Neural progenitor cell (in vitro differentiated cells): ENCODE measurements at regions not wholly inside any gene's neighbourhood (a gene's known extent, or its start where the extent isn't known, plus 50 kb on each side); places are given as distances from the start of the nearest gene placed in this dataset.

Experiments used
- DNase-seq: peaks from one replicate; pipeline ENCODE4 v3.0.0-alpha.2; 2016; ENCODE audit warnings: low spot score
- H2AFZ ChIP-seq: fragments of 200-600 bp; sonication (generic); replicated peaks from 2 replicates; pipeline ENCODE4 v1.6.1; 2016; ENCODE audit warnings: antibody characterized with exemption
- H3F3A ChIP-seq: fragments of 200-600 bp; sonication (generic); 2 replicates; pipeline ENCODE4 v1.6.1; 2016; ENCODE audit warnings: antibody characterized with exemption, low read depth
- H3K27ac ChIP-seq: fragments of 200-600 bp; sonication (generic); 2 replicates; pipeline ENCODE4 v1.5.1; 2016; ENCODE audit warnings: mild to moderate bottlenecking
- H3K27me3 ChIP-seq: fragments of 200-600 bp; sonication (generic); 2 replicates; pipeline ENCODE4 v1.6.1; 2016; ENCODE audit warnings: mild to moderate bottlenecking, moderate library complexity
- H3K36me3 ChIP-seq: fragments of 200-600 bp; sonication (generic); 2 replicates; pipeline ENCODE4 v1.5.1; 2016
- H3K4me1 ChIP-seq: fragments of 200-600 bp; sonication (generic); 2 replicates; pipeline ENCODE4 v1.6.1; 2016; ENCODE audit warnings: mixed run types
- H3K4me2 ChIP-seq: fragments of 200-600 bp; sonication (generic); 2 replicates; pipeline ENCODE4 v1.6.1; 2016
- H3K4me3 ChIP-seq: fragments of 200-600 bp; sonication (generic); 2 replicates; pipeline ENCODE4 v1.5.1; 2016
- H3K79me2 ChIP-seq: fragments of 200-600 bp; sonication (generic); 2 replicates; pipeline ENCODE4 v1.6.1; 2016; ENCODE audit warnings: low read depth
- H3K9ac ChIP-seq: fragments of 200-600 bp; sonication (generic); 2 replicates; pipeline ENCODE4 v1.6.1; 2016
- H3K9me3 ChIP-seq: fragments of 200-600 bp; sonication (generic); 2 replicates; pipeline ENCODE4 v1.5.1; 2016; ENCODE audit warnings: low read depth
- H4K20me1 ChIP-seq: fragments of 200-600 bp; sonication (generic); 2 replicates; pipeline ENCODE4 v1.6.1; 2016; ENCODE audit warnings: low read depth
- H3K27ac Mint-ChIP-seq: 3 replicates; pipeline ENCODE4 v1.8.0; 2021; ENCODE audit warnings: mixed read lengths
- H3K27me3 Mint-ChIP-seq: 2 replicates; pipeline ENCODE4 v1.8.0; 2022; ENCODE audit warnings: low read depth, mild to moderate bottlenecking, inconsistent platforms, moderate library complexity, mixed read lengths; ENCODE audit not compliant: insufficient read depth
- H3K36me3 Mint-ChIP-seq: 3 replicates; pipeline ENCODE4 v1.8.0; 2021; ENCODE audit warnings: mixed read lengths
- H3K4me1 Mint-ChIP-seq: 3 replicates; pipeline ENCODE4 v1.8.0; 2021; ENCODE audit warnings: mixed read lengths
- H3K4me3 Mint-ChIP-seq: 3 replicates; pipeline ENCODE4 v1.8.0; 2021; ENCODE audit warnings: mild to moderate bottlenecking, moderate library complexity, mixed read lengths
- H3K9me3 Mint-ChIP-seq: 3 replicates; pipeline ENCODE4 v1.8.0; 2020; ENCODE audit warnings: mixed read lengths
- EZH2 ChIP-seq: fragments of 200-600 bp; sonication (generic); IDR thresholded peaks from 2 replicates; pipeline ENCODE4 v1.6.1; 2017; ENCODE audit warnings: antibody characterized with exemption, mild to moderate bottlenecking, moderate library complexity
- EZH2phosphoT487 ChIP-seq: fragments of 200-600 bp; sonication (generic); IDR thresholded peaks from 2 replicates; pipeline ENCODE4 v1.6.1; 2017; ENCODE audit warnings: antibody characterized with exemption
- TF ChIP-seq, protein P1 (sequence below): fragments of 200-600 bp; sonication (generic); IDR thresholded peaks from 2 replicates; pipeline ENCODE4 v1.5.1; 2017; ENCODE audit warnings: antibody characterized with exemption, mild to moderate bottlenecking

DNA sequence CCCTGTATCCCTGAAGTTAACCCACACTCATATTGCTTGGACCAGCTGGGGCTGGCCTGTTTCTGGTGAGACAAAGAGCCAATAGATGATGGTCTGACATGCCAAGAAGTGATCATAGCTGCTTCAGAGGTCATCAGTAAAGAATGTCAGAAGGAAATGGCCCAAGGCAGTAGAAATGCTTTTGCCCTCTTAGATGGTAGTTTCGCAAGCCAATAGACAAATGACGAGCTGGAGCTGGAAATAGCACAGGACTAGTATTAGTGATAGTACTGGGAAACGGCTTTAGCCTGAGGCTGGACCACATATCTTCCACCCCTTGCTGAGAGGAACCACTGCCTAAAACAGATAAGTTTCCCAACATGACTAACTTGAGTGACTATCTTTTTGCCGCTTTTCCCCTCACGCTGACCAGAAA is 176.1 kb upstream of the THBS1 start:
- Histone ChIP-seq H3F3A (no peaks in the 10 kb centered on the region), H3K36me3 (no peaks in the 10 kb centered on the region), H2AFZ (no peak overlapping the region), H3K27ac (no peak overlapping the region), H3K9me3 (no peaks in the 10 kb centered on the region), H3K27me3 (no peaks in the 10 kb centered on the region), H3K79me2 (no peaks in the 10 kb centered on the region), H3K4me1 (no peaks in the 10 kb centered on the region), H3K4me2 (no peak overlapping the region), H4K20me1 (no peaks in the 10 kb centered on the region), H3K9ac (no peak overlapping the region), H3K4me3 (no peak overlapping the region)
- Mint-ChIP-seq H3K27me3 (peaks cover 3% of the 10 kb centered on the region), H3K4me1 (no peaks in the 10 kb centered on the region), H3K4me3 (no peak overlapping the region), H3K36me3 (no peaks in the 10 kb centered on the region), H3K9me3 (no peaks in the 10 kb centered on the region), H3K27ac (no peak overlapping the region)
- TF ChIP-seq, protein P1, sequence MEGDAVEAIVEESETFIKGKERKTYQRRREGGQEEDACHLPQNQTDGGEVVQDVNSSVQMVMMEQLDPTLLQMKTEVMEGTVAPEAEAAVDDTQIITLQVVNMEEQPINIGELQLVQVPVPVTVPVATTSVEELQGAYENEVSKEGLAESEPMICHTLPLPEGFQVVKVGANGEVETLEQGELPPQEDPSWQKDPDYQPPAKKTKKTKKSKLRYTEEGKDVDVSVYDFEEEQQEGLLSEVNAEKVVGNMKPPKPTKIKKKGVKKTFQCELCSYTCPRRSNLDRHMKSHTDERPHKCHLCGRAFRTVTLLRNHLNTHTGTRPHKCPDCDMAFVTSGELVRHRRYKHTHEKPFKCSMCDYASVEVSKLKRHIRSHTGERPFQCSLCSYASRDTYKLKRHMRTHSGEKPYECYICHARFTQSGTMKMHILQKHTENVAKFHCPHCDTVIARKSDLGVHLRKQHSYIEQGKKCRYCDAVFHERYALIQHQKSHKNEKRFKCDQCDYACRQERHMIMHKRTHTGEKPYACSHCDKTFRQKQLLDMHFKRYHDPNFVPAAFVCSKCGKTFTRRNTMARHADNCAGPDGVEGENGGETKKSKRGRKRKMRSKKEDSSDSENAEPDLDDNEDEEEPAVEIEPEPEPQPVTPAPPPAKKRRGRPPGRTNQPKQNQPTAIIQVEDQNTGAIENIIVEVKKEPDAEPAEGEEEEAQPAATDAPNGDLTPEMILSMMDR = no peak
- TF ChIP-seq EZH2phosphoT487 (no peak), EZH2 (no peak)
- DNase-seq = no peak

DNA sequence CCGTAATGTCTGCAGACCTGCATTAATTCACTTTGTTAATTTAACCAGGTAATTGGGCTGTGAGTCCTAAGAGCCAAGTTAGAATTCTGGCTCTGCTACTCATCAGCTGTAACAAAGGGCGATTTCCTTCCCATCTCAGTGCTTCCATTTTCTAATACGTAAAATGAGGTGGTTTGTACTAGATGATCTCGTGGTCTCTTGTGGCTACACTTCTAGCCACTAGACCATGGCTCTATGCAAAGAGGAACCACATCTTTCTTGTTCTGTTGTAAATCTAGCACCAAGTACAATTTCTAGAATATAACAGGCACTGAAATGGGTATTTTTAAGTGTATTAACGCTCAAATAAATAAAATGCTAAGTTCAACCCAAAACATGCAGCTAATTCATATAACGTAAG is 174.4 kb upstream of the THBS1 start:
- no peak for DNase-seq
- Histone ChIP-seq H3K36me3 (no peaks in the 10 kb centered on the region), H3K4me1 (no peaks in the 10 kb centered on the region), H2AFZ (no peak overlapping the region), H3K9me3 (no peaks in the 10 kb centered on the region), H3K79me2 (no peaks in the 10 kb centered on the region), H3F3A (no peaks in the 10 kb centered on the region), H3K4me2 (no peak overlapping the region), H3K27ac (no peak overlapping the region), H4K20me1 (no peaks in the 10 kb centered on the region), H3K27me3 (no peaks in the 10 kb centered on the region), H3K9ac (no peak overlapping the region), H3K4me3 (no peak overlapping the region)
- H3K4me1 Mint-ChIP-seq = no peaks in the 10 kb centered on the region
- TF ChIP-seq EZH2 (no peak), EZH2phosphoT487 (no peak)
- TF ChIP-seq, protein P1 = no peak
- H3K27me3 Mint-ChIP-seq = peaks cover 3% of the 10 kb centered on the region
- H3K4me3 Mint-ChIP-seq = no peak overlapping the region
- no peak overlapping the region for H3K27ac Mint-ChIP-seq
- no peaks in the 10 kb centered on the region for H3K36me3 Mint-ChIP-seq
- H3K9me3 Mint-ChIP-seq = no peaks in the 10 kb centered on the region

DNA sequence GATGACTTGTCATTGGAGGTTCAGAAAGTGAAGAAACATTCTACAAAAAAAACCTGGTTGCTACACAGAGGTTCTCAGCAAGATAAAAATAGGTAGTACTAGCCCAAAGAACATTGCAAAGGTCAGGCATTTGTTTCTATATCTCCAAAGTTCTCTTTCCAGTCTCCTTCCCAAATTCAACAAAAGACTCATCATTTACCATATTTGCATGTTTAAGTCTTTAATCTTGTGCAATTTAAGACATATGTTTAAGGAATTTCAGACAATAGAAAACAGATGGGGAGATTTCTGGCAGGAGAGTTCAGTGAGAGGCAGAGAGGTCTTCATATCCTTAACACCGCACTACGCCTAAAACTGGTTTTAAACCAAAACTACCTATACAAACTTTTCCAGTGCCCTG is 173.8 kb upstream of the THBS1 start:
- no peak overlapping the region for H3K27ac Mint-ChIP-seq
- DNase-seq = no peak
- no peak overlapping the region for H3K9ac ChIP-seq
- H3K9me3 ChIP-seq = no peaks in the 10 kb centered on the region
- H3K27me3 ChIP-seq = no peaks in the 10 kb centered on the region
- no peaks in the 10 kb centered on the region for H4K20me1 ChIP-seq
- no peak overlapping the region for H3K27ac ChIP-seq
- no peaks in the 10 kb centered on the region for H3K9me3 Mint-ChIP-seq
- H3K4me3 ChIP-seq = no peak overlapping the region
- H3K4me2 ChIP-seq = no peak overlapping the region
- H3F3A ChIP-seq = no peaks in the 10 kb centered on the region
- H3K36me3 Mint-ChIP-seq = no peaks in the 10 kb centered on the region
- TF ChIP-seq, protein P1 = no peak
- no peak for TF ChIP-seq EZH2phosphoT487
- no peak for TF ChIP-seq EZH2
- no peaks in the 10 kb centered on the region for H3K4me1 ChIP-seq
- no peak overlapping the region for H3K4me3 Mint-ChIP-seq
- no peaks in the 10 kb centered on the region for H3K36me3 ChIP-seq
- peaks cover 3% of the 10 kb centered on the region for H3K27me3 Mint-ChIP-seq
- H3K79me2 ChIP-seq = no peaks in the 10 kb centered on the region
- no peak overlapping the region for H2AFZ ChIP-seq
- H3K4me1 Mint-ChIP-seq = no peaks in the 10 kb centered on the region
